Keratinocyte (primary cell): ENCODE measurements at regions not wholly inside any gene's neighbourhood (a gene's known extent, or its start where the extent isn't known, plus 50 kb on each side); places are given as distances from the start of the nearest gene placed in this dataset.

Experiments used
- EZH2 ChIP-seq: IDR thresholded peaks from one replicate; pipeline ENCODE4 v1.6.1; 2012; ENCODE audit warnings: inconsistent platforms, mild to moderate bottlenecking, low read length, moderate library complexity
- TF ChIP-seq, protein P1 (sequence below), 3 experiments: IDR thresholded peaks in 1 of 3; conservative IDR thresholded peaks in 1 of 3; optimal IDR thresholded peaks in 1 of 3; 2 replicates in 2 of 3; 3 replicates in 1 of 3; pipeline versions ENCODE3 to v1.5.1; 2011; ENCODE audit warnings: low read length in 3 of 3, mild to moderate bottlenecking in 3 of 3, moderate library complexity in 2 of 3, control low read depth in 1 of 3, inconsistent platforms in 1 of 3; ENCODE audit not compliant: insufficient read depth in 2 of 3; ENCODE audit errors: extremely low read depth in 1 of 3

GRCh38 chr15:47409600-47409999 lies 307.7 kb upstream of the SEMA6D start:
- TF ChIP-seq, protein P1, sequence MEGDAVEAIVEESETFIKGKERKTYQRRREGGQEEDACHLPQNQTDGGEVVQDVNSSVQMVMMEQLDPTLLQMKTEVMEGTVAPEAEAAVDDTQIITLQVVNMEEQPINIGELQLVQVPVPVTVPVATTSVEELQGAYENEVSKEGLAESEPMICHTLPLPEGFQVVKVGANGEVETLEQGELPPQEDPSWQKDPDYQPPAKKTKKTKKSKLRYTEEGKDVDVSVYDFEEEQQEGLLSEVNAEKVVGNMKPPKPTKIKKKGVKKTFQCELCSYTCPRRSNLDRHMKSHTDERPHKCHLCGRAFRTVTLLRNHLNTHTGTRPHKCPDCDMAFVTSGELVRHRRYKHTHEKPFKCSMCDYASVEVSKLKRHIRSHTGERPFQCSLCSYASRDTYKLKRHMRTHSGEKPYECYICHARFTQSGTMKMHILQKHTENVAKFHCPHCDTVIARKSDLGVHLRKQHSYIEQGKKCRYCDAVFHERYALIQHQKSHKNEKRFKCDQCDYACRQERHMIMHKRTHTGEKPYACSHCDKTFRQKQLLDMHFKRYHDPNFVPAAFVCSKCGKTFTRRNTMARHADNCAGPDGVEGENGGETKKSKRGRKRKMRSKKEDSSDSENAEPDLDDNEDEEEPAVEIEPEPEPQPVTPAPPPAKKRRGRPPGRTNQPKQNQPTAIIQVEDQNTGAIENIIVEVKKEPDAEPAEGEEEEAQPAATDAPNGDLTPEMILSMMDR (optimal IDR thresholded peaks at IDR 0.05 in 1 of 3, IDR thresholded peaks at IDR 0.05 in 1 of 3, conservative IDR thresholded peaks at IDR 0.05 in 1 of 3; ENCODE audit: extremely low read depth in 1 of 3, insufficient read depth in 2 of 3, low read length in 3 of 3), result no peak
- no peak for TF ChIP-seq EZH2
